HG02610 (cell line): ENCODE measurements at regions not wholly inside any gene's neighbourhood (a gene's known extent, or its start where the extent isn't known, plus 50 kb on each side); places are given as distances from the start of the nearest gene placed in this dataset.
"Not testable (repeated sequence)": the region's sequence is repeated elsewhere in the genome, so short reads cannot be mapped to it uniquely, and the experiment has no call there.

Source experiments
- ATAC-seq: cut with Tn5 transposase; IDR thresholded peaks from one replicate; pipeline ENCODE4 v1.9.1; 2021; ENCODE audit warnings: mild to moderate bottlenecking, moderate library complexity; ENCODE audit not compliant: unreplicated experiment

- ATAC-seq: no peak
Measured at GRCh38 chr20:48531505-48531904, 296.3 kb downstream of the PREX1 start.

- no peak for ATAC-seq
Measured at GRCh38 chr20:48530957-48531356, 296.8 kb downstream of the PREX1 start.

GRCh38 chr20:48528346-48528745, 299.5 kb downstream of the PREX1 start:
- no peak for ATAC-seq

GRCh38 chr20:48527771-48528170, 300.0 kb downstream of the PREX1 start:
- ATAC-seq: no peak

- no peak for ATAC-seq
Measured at GRCh38 chr20:48526936-48527335, 300.9 kb downstream of the PREX1 start.

GRCh38 chr20:48525400-48525799, 302.4 kb downstream of the PREX1 start:
- ATAC-seq: no peak

GRCh38 chr20:48524582-48524981, 303.2 kb downstream of the PREX1 start:
- ATAC-seq: no peak

- ATAC-seq: no peak
Measured at GRCh38 chr20:48523191-48523995, 304.4 kb downstream of the PREX1 start.

- no peak for ATAC-seq
Measured at GRCh38 chr20:48521121-48521520, 306.7 kb downstream of the PREX1 start.

GRCh38 chr20:48516196-48516595, 311.6 kb downstream of the PREX1 start:
- not testable (repeated sequence) for ATAC-seq

GRCh38 chr20:48514577-48514976, 313.2 kb downstream of the PREX1 start:
- not testable (repeated sequence) for ATAC-seq

- not testable (repeated sequence) for ATAC-seq
Measured at GRCh38 chr20:48512539-48512938, 315.3 kb downstream of the PREX1 start.

GRCh38 chr20:48505066-48505465, 322.7 kb downstream of the PREX1 start:
- ATAC-seq: not testable (repeated sequence)

- no peak for ATAC-seq
Measured at GRCh38 chr20:48503166-48503815, 324.5 kb downstream of the PREX1 start.

GRCh38 chr20:48502758-48503157, 325.0 kb downstream of the PREX1 start:
- no peak for ATAC-seq

GRCh38 chr20:48502016-48502415, 325.8 kb downstream of the PREX1 start:
- ATAC-seq: no peak

- not testable (repeated sequence) for ATAC-seq
Measured at GRCh38 chr20:48500900-48501299, 326.9 kb downstream of the PREX1 start.

- ATAC-seq: not testable (repeated sequence)
Measured at GRCh38 chr20:48498939-48499338, 328.9 kb downstream of the PREX1 start.

GRCh38 chr20:48498125-48498524, 329.7 kb downstream of the PREX1 start:
- ATAC-seq: not testable (repeated sequence)

- no peak for ATAC-seq
Measured at GRCh38 chr20:48493966-48494365, 333.8 kb downstream of the PREX1 start.

GRCh38 chr20:48493331-48493730, 334.5 kb downstream of the PREX1 start:
- ATAC-seq: not testable (repeated sequence)

- ATAC-seq: no peak
Measured at GRCh38 chr20:48492715-48493070, 335.1 kb downstream of the PREX1 start.
